ENCODE measurements at regions not wholly inside any gene's neighbourhood (a gene's known extent, or its start where the extent isn't known, plus 50 kb on each side); places are given as distances from the start of the nearest gene placed in this dataset.
A peak's percentile ranks its signal among the peaks of the same experiment; 100 is the strongest.

DNA sequence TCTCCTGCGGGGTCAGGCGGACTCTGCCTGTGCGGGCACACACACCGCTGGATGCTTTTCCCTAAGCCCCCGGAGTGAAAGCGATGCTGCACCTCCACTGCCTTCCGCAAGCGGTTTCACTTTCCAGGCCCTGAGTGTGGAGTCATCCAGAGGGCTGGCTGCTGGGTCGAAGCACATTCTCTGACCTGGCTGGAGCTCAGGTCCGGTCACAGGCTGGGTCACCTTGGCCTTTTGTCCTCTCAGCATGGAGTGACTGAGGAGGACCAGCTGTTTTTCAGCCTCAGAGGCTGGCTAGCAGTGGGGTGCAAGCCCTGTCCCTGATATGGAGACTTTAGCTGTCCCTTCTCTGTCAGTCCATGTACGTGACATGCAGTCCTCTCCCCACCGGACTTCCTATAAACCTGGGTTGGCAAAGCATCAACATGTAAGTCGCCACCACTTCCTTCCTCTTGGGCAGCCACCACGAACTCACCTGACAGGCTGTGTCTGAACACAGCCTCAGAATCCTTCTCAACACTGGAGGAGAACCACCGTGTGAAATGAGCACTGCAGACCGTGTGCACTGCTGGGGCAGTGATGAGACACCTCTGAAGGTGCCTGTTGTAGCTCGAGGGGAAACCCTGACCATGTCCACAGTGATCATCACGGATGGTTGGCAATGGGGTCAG lies 51.3 kb downstream of the GADD45G start:
- no peak for DNase-seq

DNA sequence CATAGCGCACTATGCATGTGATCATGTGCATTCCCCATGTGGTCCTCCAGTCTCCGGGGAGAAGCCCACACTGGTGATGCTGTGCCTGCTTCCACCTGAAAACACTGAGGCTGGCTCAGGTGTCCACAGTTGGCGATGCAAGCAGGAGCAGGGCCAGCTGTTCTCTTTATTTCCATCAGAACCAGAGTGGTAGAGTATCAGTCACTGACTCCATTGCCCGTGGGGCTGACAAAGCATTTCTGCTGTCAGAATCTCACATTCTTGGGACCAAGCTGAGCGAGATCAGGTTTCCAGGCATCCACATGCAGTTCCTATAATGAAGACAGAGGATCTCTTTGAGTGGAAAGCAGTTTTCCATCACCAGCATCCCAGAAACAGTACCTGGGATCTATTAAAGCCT lies 52.5 kb downstream of the GADD45G start:
- no peak for DNase-seq

DNA sequence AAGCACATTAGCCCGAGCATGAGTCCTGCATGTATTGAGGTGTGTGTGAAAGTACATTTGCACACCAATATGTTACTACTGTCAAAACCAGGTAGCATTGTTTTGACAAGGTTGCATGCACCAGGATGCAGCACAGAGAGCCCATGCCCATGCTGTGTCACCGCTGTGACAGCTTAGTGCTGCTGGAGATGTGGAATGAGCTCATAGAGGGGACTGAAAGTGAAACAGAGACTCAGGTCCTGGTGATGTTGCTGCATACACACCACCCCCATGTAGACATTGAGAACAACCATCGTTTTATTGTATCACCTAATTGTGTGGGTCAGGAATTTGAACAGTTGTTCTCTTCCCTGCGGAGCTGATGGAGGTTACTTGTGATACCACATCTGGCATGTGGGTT lies 53.0 kb downstream of the GADD45G start:
- DNase-seq = no peak

DNA sequence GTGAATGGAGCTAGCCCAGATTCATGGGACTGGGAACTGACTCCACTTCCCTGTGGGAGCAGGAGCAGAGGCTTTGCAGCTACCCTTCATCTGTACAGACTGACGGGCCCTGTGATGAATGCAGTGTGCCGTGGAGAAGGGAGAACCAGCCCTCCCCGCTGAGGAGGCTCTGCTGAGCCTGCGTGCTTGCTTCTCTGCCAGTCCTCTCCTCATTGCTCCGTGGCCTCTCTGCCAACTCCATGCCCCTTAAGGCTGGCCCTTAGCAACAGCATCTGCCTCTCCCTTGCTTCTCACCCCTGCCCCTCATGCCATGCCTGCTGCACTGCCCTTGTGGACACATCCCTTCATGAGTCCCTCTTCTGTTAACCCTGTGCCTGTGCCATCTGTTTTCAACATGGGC lies 53.6 kb downstream of the GADD45G start:
- DNase-seq = no peak

DNA sequence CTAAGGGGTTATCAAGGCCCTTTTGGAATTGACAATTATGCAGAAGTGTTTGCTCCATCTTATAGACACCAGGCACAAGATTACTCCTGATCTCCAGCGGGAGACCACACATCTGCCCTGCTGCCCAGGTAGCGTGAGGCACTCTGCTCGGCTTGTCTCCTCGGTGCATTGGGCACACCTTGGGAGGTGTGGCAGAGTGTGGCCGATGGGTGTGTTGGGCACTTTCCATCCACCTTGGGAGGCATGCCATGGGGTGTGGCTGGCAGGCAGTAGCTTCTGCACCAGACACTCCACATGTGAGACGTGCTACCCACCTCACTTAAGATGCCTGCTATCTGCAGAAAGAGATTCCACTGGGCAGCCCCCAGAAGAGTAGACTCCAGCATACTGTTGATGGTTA lies 54.1 kb downstream of the GADD45G start:
- no peak for DNase-seq

DNA sequence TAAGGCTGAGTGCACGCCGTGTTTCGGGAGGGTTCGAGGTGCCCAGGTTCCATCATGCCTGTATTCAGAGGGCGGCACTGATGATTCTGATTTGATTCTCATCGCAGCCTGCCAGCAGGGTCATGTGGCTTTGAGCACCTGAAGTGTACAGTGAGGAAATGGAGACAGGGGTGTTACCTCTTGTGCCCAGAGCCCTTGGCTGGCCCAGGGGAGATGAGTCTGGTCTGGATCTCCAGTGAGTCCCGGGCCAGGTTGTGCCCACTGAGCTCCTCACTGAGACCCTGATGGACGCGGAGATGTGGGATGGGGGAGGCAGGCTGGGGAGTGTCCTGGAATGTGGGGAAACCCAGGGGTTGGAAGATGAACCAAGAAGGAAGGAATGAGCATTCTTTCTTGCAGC lies 54.7 kb downstream of the GADD45G start:
- no peak for DNase-seq

DNA sequence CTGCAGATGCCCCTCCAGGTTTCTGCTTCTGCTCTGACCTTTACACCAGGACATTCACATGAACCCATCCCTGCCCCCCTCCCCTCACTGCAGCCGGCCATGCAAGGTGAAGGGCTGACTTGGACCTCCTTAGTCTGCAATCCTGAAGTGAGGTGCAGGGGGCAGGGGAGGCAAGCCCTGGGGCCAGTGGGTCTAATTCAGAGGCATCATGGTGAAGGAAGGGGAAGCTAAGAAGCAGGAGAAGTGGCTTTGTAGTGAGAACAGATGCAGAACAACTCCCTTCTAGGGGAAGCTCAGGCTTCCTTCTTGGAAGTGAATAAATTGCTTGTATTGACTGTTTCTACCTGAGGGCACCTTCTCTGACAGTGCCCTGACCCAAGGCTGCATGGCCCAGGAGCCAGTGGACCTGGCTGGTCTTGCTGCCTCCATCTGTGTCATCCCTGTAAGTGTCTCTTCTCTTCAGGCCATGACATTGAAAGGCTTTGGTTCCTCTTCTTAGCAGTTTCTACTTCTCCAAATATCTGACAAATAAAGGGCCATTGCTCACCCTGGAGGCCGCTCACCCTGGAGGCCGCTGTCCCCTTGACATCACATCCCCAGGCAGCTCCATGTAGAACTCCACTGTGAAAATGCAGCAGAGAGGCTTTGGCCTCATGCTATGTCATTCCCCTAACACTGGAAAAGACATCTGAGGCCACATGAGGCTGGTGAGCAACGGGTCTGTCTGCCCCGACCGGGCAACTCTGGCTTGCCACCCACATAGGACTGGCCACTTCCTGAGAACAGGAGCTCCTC lies 55.3 kb downstream of the GADD45G start:
- DNase-seq = no peak

DNA sequence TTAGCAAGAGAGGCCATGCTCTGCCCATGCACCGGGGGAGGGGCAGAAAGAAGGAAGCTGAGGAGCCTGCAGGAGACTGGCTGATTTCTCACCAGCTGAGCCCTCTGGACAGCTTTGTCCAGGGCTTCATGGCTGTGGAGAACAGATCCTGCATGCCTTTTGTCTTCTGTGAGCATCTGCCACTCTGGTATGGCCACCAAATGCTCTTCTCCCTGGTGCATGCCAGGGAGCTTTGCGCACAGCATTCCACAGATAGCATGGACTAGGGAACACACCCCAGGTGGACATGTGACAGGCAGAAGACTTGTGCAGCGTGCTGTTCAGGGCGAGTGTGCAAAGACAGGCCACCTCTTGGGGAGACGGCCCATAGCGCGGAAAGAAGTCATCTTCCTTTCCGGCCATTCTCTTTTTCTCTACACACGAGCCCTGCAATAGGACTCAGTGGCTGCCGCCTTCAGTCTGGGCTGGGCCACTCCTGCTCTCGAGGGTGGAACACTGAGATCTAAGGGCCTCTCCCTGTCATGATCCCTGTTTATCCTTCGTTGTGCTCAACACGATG lies 56.7 kb downstream of the GADD45G start:
- no peak for DNase-seq

DNA sequence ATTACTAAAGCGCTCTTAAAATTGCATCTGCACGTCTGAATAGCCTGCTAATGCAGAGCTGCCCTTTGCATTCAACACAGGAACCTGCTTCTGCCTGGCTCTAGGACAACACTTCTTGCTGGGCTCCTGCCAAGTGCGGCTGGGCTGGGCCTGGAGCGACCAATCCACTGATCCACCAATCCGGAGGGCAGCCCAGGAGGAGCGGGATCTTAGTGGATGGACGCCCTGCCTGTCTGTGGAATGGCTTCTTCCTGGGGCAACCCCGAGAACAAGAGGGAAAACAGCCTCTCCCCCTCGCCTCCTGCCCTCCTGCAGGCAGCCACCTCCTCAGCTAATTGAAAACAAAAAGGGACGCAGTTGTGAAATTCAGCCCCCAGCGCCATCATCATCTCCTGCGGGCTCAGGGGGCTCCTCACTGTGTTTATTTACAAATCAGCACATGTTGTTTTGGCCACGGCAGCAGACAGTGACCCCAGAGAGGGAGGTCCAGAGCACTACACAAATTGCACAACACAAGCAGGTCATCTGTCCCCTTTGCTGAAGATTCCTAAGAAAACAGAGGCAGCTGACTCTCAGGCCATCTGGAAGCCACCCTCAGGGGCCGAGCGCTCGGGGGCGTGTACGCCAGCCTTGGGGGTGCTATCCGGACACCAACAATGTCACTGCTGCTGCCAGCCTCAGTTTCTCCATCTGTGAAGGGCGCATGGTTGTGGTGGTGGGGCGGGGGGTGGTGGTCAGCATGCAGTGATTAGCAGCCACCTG lies 57.3 kb downstream of the GADD45G start:
- DNase-seq = peak; percentile 42

DNA sequence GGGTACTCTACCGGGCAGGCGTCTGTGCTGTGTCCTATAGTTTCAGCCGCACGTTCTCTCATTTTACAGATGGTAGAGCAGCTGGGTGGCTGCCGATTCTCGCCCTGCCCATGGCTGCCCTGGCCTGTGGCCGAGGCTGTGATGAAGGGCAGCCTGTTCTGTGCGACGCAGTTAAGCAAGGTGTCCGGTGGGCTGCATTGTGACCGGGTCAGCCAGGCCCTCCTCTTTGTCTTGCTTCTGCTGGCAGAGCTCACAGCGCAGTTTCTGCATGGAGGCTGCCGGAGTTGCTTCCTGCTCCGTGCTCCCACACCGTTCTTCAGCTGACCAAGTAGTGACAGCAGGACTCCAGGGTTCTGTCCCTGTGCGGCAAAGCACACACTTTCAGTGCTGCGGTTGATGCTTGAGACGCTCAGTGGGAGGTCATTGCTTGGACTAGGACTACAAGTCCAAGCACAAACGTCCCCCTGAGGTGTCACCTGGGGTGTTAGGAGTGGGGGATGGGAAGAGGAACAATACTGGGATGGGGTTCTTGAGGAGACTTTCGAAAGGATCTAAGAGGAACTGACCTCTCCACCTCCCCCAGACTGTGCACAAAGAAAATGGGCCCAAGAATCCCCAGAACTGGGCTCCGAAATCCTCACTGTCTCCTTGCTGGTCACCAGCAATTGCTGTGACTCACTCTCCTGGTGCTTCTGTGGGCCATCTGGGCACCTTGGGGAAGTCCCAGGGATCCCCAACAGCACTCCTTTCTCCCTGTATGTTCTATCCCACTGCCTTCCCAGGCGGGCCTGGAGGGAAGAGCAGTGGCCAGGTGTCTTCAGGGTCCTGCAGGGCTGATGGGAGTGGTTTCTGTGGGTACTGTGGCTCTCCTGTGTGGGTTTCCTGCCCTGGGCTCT lies 58.2 kb downstream of the GADD45G start:
- DNase-seq = no peak

DNA sequence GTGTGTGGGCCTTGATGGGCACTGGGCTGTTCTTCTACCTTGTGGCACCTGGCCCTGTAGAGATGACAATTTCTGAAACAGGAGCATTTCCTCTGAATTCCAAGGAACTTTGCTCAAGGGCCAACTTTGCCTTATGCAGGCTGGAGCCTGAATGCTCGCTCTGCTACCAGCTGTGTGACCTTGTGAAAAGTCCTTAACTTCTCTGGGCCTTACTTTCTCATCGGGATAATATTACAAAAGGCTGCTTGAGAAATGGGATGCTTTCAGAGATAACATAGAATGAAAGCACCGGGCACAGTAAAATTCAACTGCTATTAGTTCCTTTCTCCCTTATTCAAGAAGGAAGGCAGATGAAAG lies 58.8 kb downstream of the GADD45G start:
- DNase-seq = no peak

DNA sequence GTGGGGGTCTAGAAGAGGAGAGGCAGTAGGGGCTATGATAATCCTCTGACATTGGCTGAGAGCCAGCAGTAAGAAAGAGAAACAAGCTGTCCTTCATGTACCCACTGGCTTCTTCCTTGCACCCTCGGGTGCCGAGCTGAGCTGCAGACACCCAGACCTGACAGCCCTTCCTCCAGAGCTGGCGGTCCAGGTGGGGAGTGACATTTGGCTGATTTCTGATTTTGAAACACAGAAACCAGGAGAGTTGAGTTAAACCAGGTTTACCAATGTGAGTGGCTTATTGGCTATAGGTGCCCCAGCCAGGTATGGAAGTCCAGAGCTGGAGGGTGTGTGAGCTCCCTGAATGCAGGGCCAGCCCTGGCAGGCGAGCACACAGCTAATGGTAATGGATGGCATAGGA lies 59.2 kb downstream of the GADD45G start:
- no peak for DNase-seq

DNA sequence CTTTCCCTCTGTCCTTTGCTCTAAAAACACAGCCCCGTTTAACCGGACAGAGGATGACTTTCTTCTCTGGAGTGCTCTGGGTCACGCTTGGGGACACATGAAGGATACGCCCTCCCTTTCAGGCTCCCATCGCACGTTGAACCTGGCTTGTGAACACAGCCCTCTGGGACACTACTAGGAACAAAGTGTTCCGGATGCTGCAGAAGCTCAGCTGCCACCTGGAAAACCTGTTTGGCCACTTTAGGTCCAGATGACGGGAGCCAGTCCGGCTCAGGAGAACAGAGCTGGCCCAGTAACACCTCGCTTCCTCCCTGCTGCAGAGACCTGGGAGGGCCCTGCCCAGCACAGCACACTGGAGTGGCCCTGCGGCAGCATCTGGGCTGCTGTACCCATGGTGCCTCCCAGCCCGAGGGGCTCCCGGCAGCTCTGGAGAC lies 60.1 kb downstream of the GADD45G start:
- no peak for DNase-seq

DNA sequence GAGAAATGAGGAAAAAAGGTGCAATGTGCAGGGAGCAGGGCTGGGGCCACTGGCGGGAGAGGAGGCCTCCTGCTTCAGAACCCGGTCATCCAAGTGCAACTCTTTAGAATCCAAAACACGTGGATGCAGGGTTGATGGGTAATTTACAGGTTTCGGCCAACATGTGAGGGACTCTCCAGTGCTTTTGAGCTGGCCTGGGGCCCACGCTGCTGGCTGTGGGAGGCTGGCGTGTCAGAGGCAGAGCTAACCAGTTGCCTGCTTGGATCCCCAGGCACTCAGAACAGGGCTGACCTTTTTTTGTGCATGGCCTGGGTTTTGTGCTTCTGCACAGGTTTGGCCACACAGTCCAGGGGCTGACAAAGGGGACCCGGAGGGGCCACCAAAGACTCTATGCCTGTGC lies 61.6 kb downstream of the GADD45G start:
- DNase-seq = no peak

DNA sequence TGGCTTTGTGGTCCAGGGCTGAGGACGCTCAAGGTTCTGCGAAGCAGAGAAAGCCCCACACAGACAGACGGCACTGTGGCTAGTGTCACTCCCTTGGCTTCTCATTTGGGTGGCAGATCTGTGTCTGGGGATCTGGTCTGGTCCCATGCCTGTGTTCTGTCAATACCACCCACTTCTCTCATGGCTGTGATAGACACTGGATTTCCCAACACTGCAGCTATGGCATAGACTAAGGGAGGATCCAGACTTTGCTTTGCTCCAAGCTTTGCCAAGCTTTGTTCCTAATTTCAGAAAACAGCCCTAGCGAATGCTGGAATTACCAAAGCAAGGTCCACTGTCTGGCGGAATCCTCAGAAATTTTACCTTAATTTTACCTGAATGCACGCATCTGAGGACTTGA lies 62.1 kb downstream of the GADD45G start:
- DNase-seq = no peak

DNA sequence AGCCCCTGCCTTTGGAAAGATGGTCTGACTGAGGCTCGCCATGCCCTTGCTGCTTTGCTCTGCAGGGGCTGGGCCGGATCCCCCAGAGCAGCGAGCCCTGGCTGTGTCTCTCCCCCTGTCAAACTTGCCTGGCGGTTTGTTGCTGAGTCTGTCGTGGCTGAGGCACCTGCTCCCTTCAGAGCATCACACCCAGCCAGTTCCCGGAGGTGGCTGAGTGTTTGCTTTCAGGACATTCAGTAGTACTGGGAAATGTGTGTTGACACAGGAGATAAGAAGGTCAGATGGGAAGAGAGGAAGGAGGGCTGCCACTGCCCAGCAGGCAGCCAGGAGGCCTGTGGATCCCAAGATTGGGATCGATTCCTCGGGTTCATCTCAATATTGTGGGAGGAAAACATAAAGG lies 62.9 kb downstream of the GADD45G start:
- DNase-seq = no peak

DNA sequence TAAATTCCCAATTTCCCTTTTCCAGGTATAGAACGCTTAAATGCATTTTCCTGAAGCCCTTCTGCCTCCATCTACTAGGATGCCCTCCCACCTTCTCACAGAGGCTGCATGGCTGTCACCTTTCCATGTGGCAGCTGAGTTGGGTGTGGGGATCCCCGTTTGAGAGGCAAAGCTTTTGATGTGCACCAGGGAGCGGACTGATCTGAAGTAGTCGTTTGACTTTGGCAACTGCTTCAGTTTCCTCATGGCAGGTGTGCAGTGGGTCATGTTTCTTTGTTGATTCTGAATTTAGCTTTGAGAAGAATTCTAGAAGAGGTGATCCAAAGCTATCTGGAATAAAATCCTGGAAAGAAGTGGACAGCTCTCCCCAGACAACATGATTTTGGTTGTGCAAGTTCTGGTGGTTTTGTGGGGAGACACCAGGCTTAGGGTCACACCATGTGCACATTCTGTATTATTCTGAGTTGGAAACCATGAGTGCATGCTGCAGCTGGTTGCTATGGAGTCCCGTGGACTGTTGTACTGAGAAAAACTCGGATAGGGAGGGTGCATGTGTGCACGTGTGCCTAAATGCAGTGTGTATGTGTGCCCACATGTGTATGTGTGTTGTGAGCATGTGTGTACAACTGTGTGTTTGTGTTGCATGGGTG lies 63.5 kb downstream of the GADD45G start:
- DNase-seq = no peak

DNA sequence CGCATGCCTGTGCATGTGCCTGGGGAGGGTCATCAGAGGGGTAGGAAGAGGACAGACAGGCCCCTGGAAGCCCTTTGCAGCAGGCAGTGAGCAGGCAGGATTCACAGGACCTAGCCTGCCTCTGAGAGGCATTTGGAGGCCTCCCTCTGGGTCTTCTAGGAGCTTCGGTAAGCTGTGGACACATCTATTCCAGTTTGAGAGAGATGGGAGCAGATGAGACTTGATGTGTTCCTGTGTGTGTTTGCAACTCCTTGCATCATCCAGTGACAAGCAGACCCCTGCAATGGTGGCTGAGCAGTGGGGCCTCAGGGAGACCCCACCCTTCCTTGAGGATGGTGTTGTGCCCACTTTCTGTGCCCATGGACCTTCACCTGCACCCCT lies 64.0 kb downstream of the GADD45G start:
- no peak for DNase-seq

DNA sequence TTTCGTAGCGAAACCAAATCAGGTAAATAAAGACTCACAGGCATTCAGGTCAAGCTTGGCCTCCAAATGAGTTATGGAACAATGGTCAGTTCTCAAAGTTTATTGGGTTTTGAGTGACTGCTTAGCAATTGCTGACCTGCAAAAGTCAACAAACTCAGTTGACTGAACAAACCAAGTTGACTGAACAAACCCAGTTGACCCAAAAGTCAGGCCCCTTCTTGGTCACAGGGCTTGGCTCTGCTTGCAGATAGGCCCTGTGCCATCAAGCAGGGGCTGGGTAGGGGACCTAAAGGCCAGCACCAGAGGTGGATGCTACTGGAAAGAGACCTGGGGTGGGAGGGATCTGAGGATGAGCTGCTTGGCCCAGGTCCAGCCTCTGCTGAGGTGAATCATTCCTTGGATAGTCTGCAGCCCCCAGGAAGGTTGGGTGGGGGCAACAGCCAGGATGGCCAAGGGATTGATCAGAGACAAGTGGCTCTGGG lies 64.6 kb downstream of the GADD45G start:
- no peak for DNase-seq

DNA sequence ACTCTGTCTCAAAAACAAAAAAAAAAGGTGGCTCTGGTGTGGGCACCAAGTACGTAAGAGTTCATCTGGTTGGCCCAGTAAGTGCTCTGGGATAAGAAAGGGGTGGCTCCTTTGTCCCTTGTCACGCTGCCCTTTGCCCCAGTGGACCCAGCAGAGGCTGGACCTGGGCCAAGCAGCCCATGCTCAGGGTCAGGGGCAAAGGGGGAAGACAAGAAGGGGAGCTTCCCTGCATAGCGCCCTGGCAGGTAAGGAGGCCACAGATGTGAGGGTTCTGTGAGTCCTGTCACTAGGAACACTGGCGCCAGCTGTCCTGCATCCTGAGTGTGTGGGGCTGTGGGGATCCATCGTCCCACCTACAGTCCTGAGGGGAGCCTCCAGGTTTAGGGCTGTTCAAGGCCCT lies 65.3 kb downstream of the GADD45G start:
- DNase-seq = no peak

DNA sequence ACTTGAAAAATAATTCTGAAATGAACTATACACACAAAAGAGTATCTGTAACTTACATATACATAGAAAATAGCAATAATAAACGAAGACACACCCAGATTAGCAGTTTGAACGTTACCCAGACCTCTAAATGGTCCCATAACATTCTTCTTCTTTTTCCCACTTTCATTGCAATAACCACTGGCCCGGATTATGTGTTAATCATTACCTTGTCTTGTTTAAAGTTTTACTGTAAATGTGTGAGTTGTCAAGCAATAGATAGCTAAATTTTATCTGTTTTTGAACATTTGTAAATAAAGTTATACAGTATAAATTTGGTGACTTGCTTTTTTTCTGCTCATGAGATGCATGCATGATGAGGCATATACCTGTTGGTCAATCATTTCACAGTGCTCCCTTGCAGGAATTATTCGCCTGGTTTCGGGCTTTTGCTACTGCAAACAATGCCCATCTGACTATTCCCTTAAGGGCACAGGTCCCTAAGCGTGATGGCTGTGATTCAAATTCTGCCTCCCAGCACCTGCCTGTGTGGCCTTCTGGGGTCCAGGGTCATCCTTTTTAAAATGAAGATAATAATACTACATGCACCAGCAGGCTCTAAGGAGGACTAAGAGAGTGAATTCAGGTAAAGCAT lies 66.1 kb downstream of the GADD45G start:
- DNase-seq = no peak

DNA sequence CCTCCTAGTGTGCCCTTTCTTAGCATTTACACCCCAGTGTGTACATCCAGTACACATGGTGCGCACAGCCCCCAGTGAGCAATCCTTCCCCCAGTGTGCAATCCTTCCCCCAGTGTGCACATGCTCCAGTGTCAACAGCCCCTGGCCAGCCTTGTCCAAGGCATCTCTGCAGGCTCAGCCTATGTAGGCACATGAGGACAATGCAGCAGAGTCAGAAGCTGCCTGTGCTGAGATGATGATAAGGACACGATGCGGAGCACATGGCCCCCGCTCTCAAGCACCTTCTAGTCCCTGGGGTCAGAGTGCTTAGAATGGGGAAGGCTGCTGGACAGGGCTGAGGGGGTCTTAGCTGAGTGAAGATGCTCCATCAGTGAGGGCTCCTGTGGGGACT lies 69.8 kb downstream of the GADD45G start:
- DNase-seq = no peak
